ENCODE measurements at regions not wholly inside any gene's neighbourhood (a gene's known extent, or its start where the extent isn't known, plus 50 kb on each side); places are given as distances from the start of the nearest gene placed in this dataset.

DNA sequence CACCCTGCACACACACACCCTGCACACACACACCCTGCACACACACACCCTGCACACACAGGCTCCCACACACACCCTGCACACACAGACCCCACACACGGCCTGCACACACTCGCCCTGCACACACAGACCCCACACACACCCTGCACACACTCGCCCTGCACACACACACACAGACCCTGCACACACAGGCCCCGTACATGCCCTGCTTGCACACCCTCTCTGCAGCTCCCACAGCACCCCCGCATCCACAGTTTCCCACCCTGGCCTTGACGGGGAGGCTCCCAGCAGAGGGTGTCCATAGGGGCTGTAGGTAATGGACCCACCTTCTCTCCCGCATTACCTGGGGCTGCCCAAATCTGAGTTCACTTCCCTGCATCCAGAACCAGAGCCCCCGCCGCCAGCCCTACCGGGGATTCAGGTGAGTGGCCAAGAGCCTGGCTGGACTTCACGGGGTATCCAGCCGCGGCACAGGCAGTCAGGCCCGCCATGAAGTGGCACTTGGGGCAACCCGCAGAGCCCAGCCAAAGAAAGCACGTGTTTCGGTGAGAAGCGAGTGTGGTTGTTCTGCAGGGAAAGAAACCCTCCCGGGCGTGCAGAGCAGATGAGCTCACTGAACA lies 88.6 kb upstream of the GPC1 start:
- TF ChIP-seq, protein P1, sequence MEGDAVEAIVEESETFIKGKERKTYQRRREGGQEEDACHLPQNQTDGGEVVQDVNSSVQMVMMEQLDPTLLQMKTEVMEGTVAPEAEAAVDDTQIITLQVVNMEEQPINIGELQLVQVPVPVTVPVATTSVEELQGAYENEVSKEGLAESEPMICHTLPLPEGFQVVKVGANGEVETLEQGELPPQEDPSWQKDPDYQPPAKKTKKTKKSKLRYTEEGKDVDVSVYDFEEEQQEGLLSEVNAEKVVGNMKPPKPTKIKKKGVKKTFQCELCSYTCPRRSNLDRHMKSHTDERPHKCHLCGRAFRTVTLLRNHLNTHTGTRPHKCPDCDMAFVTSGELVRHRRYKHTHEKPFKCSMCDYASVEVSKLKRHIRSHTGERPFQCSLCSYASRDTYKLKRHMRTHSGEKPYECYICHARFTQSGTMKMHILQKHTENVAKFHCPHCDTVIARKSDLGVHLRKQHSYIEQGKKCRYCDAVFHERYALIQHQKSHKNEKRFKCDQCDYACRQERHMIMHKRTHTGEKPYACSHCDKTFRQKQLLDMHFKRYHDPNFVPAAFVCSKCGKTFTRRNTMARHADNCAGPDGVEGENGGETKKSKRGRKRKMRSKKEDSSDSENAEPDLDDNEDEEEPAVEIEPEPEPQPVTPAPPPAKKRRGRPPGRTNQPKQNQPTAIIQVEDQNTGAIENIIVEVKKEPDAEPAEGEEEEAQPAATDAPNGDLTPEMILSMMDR (IDR thresholded peaks at IDR 0.05; ENCODE audit: poor library complexity) = no peak
- no peak for TF ChIP-seq EZH2 (IDR thresholded peaks at IDR 0.05; ENCODE audit: borderline replicate concordance)
- no peak for TF ChIP-seq EZH2phosphoT487 (IDR thresholded peaks at IDR 0.05; ENCODE audit: low read depth, severe bottlenecking, unreplicated experiment)
